Thyroid gland (tissue), 4 donors: ENCODE measurements at regions not wholly inside any gene's neighbourhood (a gene's known extent, or its start where the extent isn't known, plus 50 kb on each side); places are given as distances from the start of the nearest gene placed in this dataset.

Source experiments
- CTCF ChIP-seq, 6 experiments: fragments of 200-600 bp in 3 of 6; fragments of 450-650 bp in 3 of 6; sonication (generic) in 3 of 6; IDR thresholded peaks; one replicate each; pipeline ENCODE4 v1.5.1; 2016 to 2019; ENCODE audit warnings: antibody characterized with exemption in 6 of 6, mild to moderate bottlenecking in 2 of 6, inconsistent platforms in 1 of 6, moderate library complexity in 1 of 6
- POLR2A ChIP-seq, 2 donors: fragments of 450-650 bp; IDR thresholded peaks; one replicate each; pipeline ENCODE4 v1.6.1; 2017; ENCODE audit warnings: antibody characterized with exemption in 2 of 2, mild to moderate bottlenecking in 2 of 2, moderate library complexity in 1 of 2

GRCh38 chr9:81408951-81409350, 280.4 kb downstream of the TLE1 start:
- TF ChIP-seq CTCF (IDR thresholded peaks at IDR 0.05) (no peak), POLR2A (IDR thresholded peaks at IDR 0.05) (no peak)
